Stomach (tissue), 8 donors: ENCODE measurements at regions not wholly inside any gene's neighbourhood (a gene's known extent, or its start where the extent isn't known, plus 50 kb on each side); places are given as distances from the start of the nearest gene placed in this dataset.

Source experiments
- DNase-seq, 2 donors: peaks; one replicate each; pipeline versions ENCODE4 v3.0.0 to v3.0.0-alpha.2; 2013 to 2019
- H3K27ac ChIP-seq, 5 donors: fragments of 200-600 bp in 4 of 5; sonication (generic) in 4 of 5; one replicate each; pipeline ENCODE4 v1.5.1; 2013 to 2019; ENCODE audit warnings: mild to moderate bottlenecking in 1 of 5, moderate library complexity in 1 of 5
- H3K27me3 ChIP-seq, 3 donors: fragments of 200-600 bp; sonication (generic); one replicate each; pipeline ENCODE4 v1.5.1; 2017 to 2019; ENCODE audit warnings: mixed run types in 1 of 3
- H3K36me3 ChIP-seq, 4 donors: fragments of 200-600 bp; sonication (generic); 1 replicate in 3 of 4; 2 replicates in 1 of 4; pipeline ENCODE4 v1.5.1; 2016 to 2019
- H3K4me1 ChIP-seq, 4 donors: fragments of 200-600 bp; sonication (generic); one replicate each; pipeline ENCODE4 v1.5.1; 2016 to 2019
- H3K4me3 ChIP-seq, 4 donors: fragments of 200-600 bp; sonication (generic) in 3 of 4; one replicate each; pipeline ENCODE4 v1.5.1; 2016 to 2019; ENCODE audit warnings: mild to moderate bottlenecking in 1 of 4
- H3K9me3 ChIP-seq, 4 donors: fragments of 200-600 bp; sonication (generic); one replicate each; pipeline ENCODE4 v1.5.1; 2016 to 2019
- EP300 ChIP-seq: sonication (generic); formaldehyde crosslinking; IDR thresholded peaks from one replicate; pipeline ENCODE4 v1.6.1; 2017; ENCODE audit warnings: antibody characterized with exemption
- POLR2A ChIP-seq, 4 donors: fragments of 450-650 bp; IDR thresholded peaks; one replicate each; pipeline ENCODE4 v1.6.1; 2016; ENCODE audit warnings: antibody characterized with exemption in 4 of 4, control low read depth in 2 of 4, mild to moderate bottlenecking in 1 of 4, moderate library complexity in 1 of 4
- POLR2AphosphoS5 ChIP-seq, 3 donors: sonication (generic); formaldehyde crosslinking; IDR thresholded peaks; one replicate each; pipeline ENCODE4 v1.6.1; 2016; ENCODE audit warnings: antibody characterized with exemption in 3 of 3
- WGBS, 5 donors: extraction: QIAGEN DNeasy Blood & Tissue Kit in 3 of 5; methylation state at CpG; one replicate each; pipeline versions ENCODE4 v1.1.5 to v1.1.7; 2013 to 2018; 5-methylcytosine and 5-hydroxymethylcytosine counted together
- intact Hi-C: fragments of 100-400 bp; cut with DNase I; formaldehyde crosslinking; loops from one replicate; pipeline ENCODE4 v1.15.1; 2023; ENCODE audit warnings: low total_unique reads
- TF ChIP-seq, protein P1 (sequence below), 7 experiments: fragments of 450-650 bp in 4 of 7; fragments of 200-600 bp in 3 of 7; sonication (generic) in 3 of 7; IDR thresholded peaks; one replicate each; pipeline ENCODE4 v1.5.1; 2016 to 2019; ENCODE audit warnings: antibody characterized with exemption in 7 of 7, control low read depth in 2 of 7, mild to moderate bottlenecking in 1 of 7
- donor health status: healthy with polysubstance abuse.
- donor health status: Bipolar disorder and iron deficiency.
- donor health status: healthy.

- Histone ChIP-seq H3K27me3 (no peaks in the 10 kb centered on the region), H3K4me1 (no peaks in the 10 kb centered on the region), H3K36me3 (no peaks in the 10 kb centered on the region), H3K4me3 (no peak overlapping the region), H3K9me3 (no peaks in the 10 kb centered on the region), H3K27ac (no peak overlapping the region)
- no peak for TF ChIP-seq POLR2AphosphoS5 (IDR thresholded peaks at IDR 0.05)
- TF ChIP-seq POLR2A (IDR thresholded peaks at IDR 0.05), result no peak
- TF ChIP-seq, protein P1, sequence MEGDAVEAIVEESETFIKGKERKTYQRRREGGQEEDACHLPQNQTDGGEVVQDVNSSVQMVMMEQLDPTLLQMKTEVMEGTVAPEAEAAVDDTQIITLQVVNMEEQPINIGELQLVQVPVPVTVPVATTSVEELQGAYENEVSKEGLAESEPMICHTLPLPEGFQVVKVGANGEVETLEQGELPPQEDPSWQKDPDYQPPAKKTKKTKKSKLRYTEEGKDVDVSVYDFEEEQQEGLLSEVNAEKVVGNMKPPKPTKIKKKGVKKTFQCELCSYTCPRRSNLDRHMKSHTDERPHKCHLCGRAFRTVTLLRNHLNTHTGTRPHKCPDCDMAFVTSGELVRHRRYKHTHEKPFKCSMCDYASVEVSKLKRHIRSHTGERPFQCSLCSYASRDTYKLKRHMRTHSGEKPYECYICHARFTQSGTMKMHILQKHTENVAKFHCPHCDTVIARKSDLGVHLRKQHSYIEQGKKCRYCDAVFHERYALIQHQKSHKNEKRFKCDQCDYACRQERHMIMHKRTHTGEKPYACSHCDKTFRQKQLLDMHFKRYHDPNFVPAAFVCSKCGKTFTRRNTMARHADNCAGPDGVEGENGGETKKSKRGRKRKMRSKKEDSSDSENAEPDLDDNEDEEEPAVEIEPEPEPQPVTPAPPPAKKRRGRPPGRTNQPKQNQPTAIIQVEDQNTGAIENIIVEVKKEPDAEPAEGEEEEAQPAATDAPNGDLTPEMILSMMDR (IDR thresholded peaks at IDR 0.05), result no peak
- no peak for TF ChIP-seq EP300
- 67 to 87% (median 81%) methylated on average over 1 of the region's 1 CpG for WGBS, 5 donors
- intact Hi-C loops, result no loop called here
- DNase-seq, result no peak
Measured at GRCh38 chr18:55737781-55738468, 149.9 kb upstream of the TCF4 start.

DNA sequence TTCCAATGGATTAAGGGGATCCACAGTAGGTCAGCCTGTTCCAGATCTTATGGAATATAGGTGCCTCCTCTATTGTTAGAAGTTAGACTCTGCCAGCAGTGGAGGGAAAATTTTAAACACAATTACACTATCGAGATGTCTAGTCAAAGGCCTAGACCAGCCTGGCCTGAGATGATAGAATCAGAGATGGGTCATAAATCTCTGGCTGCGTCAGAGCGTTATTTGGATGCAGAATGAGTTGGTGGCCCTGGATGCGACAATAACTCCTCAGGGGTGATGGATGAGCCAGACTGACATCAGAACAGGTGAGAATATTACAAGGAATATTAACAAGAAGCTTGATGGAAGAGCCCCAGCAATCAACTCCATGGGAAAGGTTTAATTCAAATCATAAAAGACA lies 149.3 kb upstream of the TCF4 start:
- TF ChIP-seq POLR2A (IDR thresholded peaks at IDR 0.05) (no peak), EP300 (no peak), POLR2AphosphoS5 (IDR thresholded peaks at IDR 0.05) (no peak)
- TF ChIP-seq, protein P1 (IDR thresholded peaks at IDR 0.05), result no peak
- WGBS, 5 donors, result 89 to 95% (median 94%) methylated on average over 4 of the region's 4 CpGs
- Histone ChIP-seq H3K4me1 (no peaks in the 10 kb centered on the region), H3K4me3 (no peak overlapping the region), H3K27ac (no peak overlapping the region), H3K27me3 (no peaks in the 10 kb centered on the region), H3K36me3 (no peaks in the 10 kb centered on the region), H3K9me3 (no peaks in the 10 kb centered on the region)
- intact Hi-C loops, result no loop called here
- DNase-seq, result no peak

- Histone ChIP-seq H3K9me3 (no peaks in the 10 kb centered on the region), H3K4me3 (no peak overlapping the region), H3K27me3 (no peaks in the 10 kb centered on the region), H3K27ac (no peak overlapping the region), H3K36me3 (no peaks in the 10 kb centered on the region), H3K4me1 (no peaks in the 10 kb centered on the region)
- 64 to 80% (median 69%) methylated on average over 3 of the region's 3 CpGs for WGBS, 5 donors
- TF ChIP-seq POLR2A (IDR thresholded peaks at IDR 0.05) (no peak), EP300 (no peak), POLR2AphosphoS5 (IDR thresholded peaks at IDR 0.05) (no peak)
- TF ChIP-seq, protein P1 (IDR thresholded peaks at IDR 0.05), result no peak
- no peak for DNase-seq
- intact Hi-C loops, result no loop called here
Measured at GRCh38 chr18:55735969-55736368, 148.0 kb upstream of the TCF4 start.

DNA sequence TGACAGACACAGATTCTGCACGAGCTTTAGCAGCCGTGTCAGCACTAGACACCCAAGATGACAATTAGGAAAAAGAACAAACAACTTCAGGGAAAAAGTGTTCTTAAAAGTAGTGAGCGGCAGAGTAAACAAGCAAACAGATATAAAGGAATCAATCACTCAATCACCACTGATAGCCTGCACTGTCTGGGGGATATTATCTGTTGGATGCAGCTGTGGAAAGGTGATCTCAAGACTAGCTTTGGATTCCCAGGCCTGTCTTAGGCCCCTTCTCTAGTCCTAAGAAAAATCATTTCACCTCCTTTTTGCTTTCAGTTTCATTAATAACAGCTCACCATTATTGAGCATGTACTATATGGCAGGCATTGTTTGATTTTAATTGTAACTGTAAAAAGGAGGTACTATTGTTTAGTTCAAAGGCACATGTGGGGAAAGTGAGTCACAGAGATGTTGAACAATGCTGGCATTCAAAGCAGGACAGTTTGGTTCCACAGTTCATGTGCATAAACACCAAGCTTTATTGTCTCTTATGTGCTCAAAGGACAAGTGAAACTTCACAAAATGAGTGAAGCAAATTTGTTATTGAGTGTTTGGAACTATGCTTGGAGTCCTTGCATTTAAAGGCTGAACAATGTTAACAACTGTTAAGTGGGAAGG lies 147.3 kb upstream of the TCF4 start:
- intact Hi-C loops, result no loop called here
- 63 to 87% (median 71%) methylated on average over 3 of the region's 3 CpGs for WGBS, 5 donors

More for the DNA sequence above, 147.3 kb upstream of the TCF4 start:
- H3K27ac ChIP-seq, result no peak overlapping the region
- H3K27me3 ChIP-seq, result no peaks in the 10 kb centered on the region
- no peaks in the 10 kb centered on the region for H3K36me3 ChIP-seq
- no peak for DNase-seq
- H3K4me1 ChIP-seq, result no peaks in the 10 kb centered on the region
- no peak overlapping the region for H3K4me3 ChIP-seq
- no peaks in the 10 kb centered on the region for H3K9me3 ChIP-seq
- TF ChIP-seq EP300 (no peak), POLR2A (IDR thresholded peaks at IDR 0.05) (no peak), POLR2AphosphoS5 (IDR thresholded peaks at IDR 0.05) (no peak)
- TF ChIP-seq, protein P1 (IDR thresholded peaks at IDR 0.05), result no peak
